ENCODE measurements at regions not wholly inside any gene's neighbourhood (a gene's known extent, or its start where the extent isn't known, plus 50 kb on each side); places are given as distances from the start of the nearest gene placed in this dataset.

DNA sequence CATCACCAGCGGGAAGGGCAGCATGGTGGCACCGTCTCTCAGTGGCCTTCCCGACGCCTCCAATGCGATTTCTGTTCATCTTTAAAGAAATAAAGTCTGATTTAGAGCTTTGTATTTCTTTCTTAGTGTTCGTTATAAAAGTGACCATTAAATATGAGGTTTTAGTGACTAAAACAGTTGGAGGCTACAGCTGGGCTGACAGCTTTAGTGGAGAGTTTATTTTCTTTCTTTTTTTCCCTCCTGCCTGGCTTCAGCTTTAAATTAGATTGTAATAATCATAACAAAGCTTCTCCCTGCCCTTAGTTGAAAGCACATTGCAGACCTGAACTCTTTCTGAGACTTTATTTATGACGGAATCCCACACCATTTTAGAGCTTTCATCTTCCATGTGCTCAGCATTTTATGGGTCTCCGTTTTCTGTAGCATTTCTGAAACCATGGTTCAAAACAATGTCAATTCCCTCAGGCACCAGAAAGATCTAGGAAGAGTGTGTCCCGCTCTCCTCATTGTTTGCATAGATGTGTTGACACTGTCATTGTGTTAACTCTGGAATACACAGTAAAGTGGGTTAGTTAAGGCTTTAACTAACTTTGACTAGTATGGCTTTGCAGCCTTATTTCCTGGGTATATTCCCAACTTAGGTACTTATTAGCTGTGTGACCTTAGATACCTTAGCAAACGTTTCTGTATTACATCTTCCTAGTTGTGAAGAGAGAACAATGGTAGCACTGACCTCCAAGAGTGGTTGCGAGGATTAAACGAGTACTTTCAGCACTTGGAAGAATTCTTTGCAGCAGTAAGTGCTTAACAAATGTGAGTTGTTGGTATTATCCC is 97.4 kb upstream of the PGRMC2 start:
- DNase-seq, result no peak
- Mint-ChIP-seq H3K36me3 (ENCODE audit: low read depth) (no peaks in the 10 kb centered on the region), H3K27ac (no peak overlapping the region), H3K4me1 (no peaks in the 10 kb centered on the region), H3K9me3 (no peaks in the 10 kb centered on the region), H3K4me3 (no peak overlapping the region), H3K27me3 (no peaks in the 10 kb centered on the region)
- no peak for ATAC-seq

DNA sequence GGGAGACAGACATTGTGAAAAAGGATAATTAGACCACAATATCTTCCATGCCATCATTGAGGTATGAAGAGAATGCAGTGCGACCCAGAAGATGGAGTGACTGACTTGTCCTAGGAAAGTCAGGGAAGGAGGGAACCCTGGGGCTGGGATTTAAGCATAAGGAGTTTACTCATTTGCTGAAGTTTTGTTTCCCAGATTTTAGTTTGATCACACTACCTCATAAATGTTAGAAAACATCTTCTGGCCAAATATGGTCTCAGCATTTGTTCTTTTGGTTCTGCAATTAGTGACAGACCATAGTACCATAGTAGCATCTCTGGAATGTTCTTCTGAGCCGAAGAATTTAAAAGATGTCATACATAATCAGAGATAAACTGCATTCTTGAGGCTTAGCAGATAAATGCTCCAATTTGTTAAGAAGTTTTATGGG is 96.5 kb upstream of the PGRMC2 start:
- Mint-ChIP-seq H3K36me3 (ENCODE audit: low read depth) (no peaks in the 10 kb centered on the region), H3K4me1 (no peaks in the 10 kb centered on the region), H3K9me3 (no peaks in the 10 kb centered on the region), H3K27me3 (no peaks in the 10 kb centered on the region), H3K4me3 (no peak overlapping the region), H3K27ac (no peak overlapping the region)
- ATAC-seq (no peak), DNase-seq (no peak)

DNA sequence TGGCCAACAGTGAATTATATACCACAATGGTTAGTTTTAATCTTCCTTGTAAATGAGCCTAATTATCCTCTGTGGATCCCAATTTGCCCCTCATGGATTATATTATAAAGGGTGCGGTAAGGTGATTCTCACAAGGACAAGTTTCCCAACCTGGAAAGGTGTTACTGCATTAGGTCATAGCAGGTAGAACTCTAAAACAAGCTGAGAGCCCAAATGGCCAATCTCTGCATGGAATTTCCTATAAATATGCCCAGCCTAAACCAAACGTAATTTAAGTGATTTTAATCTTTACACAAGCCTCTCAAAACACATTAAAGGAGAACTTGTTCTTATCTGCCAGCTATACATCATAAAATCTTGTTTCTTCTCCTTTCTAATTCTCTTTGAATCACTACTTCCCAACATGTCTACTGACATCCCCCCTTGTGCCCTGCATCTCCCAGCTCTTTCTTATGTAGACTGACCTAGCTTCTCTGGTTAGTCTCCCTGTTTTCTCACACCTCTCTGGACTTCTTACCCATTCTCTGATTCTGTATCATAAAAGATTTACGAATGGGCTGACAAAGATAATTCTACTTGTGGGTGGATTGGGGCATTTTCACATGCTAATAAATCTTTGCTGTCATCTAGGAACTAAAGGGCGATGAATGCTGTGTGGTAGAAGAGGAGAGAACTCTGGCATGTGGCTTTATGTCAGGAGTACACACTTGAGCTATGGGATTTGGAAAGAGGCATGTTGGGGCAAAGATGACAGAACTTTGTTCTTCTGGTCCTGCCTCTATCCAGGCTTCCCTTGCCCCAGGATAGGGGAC is 94.3 kb upstream of the PGRMC2 start:
- H3K36me3 Mint-ChIP-seq (ENCODE audit: low read depth), result peaks cover 3% of the 10 kb centered on the region
- H3K4me3 Mint-ChIP-seq, result no peak overlapping the region
- H3K9me3 Mint-ChIP-seq, result peaks cover 4% of the 10 kb centered on the region
- ATAC-seq, result no peak
- no peaks in the 10 kb centered on the region for H3K27me3 Mint-ChIP-seq
- DNase-seq, result no peak
- no peaks in the 10 kb centered on the region for H3K4me1 Mint-ChIP-seq
- no peak overlapping the region for H3K27ac Mint-ChIP-seq

DNA sequence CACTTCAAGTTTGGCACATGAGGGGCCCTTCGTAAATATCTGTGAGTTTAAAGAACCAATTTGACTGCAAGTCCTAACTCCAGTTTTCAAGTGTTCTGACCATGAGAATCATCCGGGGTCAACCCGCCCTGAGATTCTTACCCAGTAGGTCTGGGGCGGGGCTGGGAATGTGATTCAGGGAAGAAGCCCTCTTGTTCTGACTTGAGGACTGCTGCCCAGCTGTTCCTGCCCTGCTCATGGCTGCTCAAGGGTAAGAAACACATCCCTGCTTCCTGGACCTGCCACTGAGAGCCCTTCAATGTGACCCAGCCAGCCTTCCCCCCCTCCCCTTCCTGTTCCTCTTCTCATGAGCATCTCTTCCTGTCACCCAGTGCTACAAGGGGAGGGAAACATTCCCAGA is 92.7 kb upstream of the PGRMC2 start:
- H3K36me3 Mint-ChIP-seq (ENCODE audit: low read depth), result peaks cover 8% of the 10 kb centered on the region
- DNase-seq, result no peak
- no peak overlapping the region for H3K4me3 Mint-ChIP-seq
- peaks cover 12% of the 10 kb centered on the region for H3K9me3 Mint-ChIP-seq
- no peaks in the 10 kb centered on the region for H3K27me3 Mint-ChIP-seq
- H3K27ac Mint-ChIP-seq, result no peak overlapping the region
- no peaks in the 10 kb centered on the region for H3K4me1 Mint-ChIP-seq
- no peak for ATAC-seq

DNA sequence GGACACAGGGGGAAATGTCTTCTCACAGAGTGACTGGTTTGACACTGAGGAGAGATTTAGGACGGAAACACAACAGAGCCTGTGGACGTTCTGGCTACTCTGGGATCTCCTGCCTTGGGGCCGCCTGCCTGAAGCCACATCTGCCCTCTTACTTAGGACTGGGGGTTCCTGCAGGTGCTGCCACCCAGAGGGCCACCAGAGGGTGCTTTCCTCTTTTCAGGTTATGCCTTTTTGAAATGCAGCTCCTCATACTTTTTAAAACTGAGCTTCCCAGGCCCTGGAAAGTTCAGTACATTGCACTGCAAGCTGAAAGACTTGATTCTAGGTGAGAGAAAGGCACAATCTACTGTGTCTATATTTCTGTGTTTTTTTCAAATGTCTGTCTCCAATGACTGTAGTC is 92.2 kb upstream of the PGRMC2 start:
- ATAC-seq (no peak), DNase-seq (no peak)
- Mint-ChIP-seq H3K27me3 (no peaks in the 10 kb centered on the region), H3K36me3 (ENCODE audit: low read depth) (peaks cover 8% of the 10 kb centered on the region), H3K27ac (no peak overlapping the region), H3K4me1 (no peaks in the 10 kb centered on the region), H3K9me3 (peaks cover 12% of the 10 kb centered on the region), H3K4me3 (no peak overlapping the region)

DNA sequence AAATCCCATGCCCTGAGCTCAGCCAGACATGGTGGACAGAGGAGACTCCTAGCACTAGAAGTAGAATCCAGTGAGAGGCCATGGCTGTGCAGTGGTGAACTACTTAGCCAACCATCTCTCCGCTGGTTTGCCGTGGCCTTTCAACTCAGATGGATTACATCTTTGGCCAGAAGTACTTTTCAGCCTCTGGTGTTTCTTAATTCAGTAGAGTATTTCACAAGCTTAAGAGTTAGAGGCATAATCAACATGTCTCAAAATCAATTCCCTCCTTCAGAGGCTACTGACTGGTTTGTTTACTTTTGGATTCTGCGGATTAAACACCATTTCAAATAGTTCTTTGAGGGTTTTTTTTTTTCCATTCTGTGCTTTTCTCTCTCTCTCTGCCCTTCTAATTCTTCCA is 91.1 kb upstream of the PGRMC2 start:
- Mint-ChIP-seq H3K36me3 (ENCODE audit: low read depth) (peaks cover 8% of the 10 kb centered on the region), H3K4me1 (no peaks in the 10 kb centered on the region), H3K4me3 (no peak overlapping the region), H3K9me3 (peaks cover 12% of the 10 kb centered on the region), H3K27ac (no peak overlapping the region), H3K27me3 (no peaks in the 10 kb centered on the region)
- DNase-seq (no peak), ATAC-seq (no peak)

DNA sequence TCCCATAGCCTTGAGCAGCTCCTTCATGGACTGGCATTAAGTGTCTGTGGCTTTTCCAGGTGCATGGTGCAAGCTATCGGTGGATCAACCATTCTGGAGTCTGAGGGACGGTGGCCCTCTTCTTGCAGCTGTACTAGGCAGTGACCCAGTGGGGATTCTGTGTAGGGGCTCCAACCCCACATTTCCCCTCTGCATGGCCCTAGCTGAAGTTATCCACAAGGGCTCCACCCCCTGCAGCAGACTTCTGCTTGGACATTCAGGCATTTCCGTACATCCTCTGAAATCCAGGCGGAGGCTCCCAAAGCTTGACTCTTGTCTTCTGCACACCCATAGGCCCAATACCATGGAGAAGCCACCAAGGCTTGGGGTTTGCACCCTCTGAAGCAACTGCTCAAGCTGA is 89.3 kb upstream of the PGRMC2 start:
- H3K4me1 Mint-ChIP-seq, result no peaks in the 10 kb centered on the region
- H3K27ac Mint-ChIP-seq, result no peak overlapping the region
- no peak overlapping the region for H3K4me3 Mint-ChIP-seq
- H3K9me3 Mint-ChIP-seq, result peaks cover 12% of the 10 kb centered on the region
- no peaks in the 10 kb centered on the region for H3K27me3 Mint-ChIP-seq
- ATAC-seq (no peak), DNase-seq (no peak)
- H3K36me3 Mint-ChIP-seq (ENCODE audit: low read depth), result peaks cover 8% of the 10 kb centered on the region

DNA sequence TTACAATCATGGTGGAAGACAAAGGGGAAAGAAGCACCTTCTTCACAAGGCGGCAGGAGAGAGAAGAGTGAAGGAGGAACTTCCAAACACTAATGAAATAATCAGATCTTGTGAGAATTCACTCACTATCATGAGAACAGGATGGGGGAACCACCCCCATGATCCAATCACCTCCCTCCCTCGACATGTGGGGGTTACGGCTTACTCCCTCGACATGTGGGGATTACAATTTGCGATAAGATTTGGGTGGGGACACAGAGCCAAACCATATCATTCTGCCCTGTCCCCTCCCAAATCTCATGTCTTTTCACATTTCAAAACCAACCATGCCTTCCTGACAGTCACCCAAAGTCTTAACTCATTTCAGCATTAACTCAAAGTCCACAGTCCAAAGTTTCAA is 88.7 kb upstream of the PGRMC2 start:
- H3K9me3 Mint-ChIP-seq, result peaks cover 12% of the 10 kb centered on the region
- no peak overlapping the region for H3K27ac Mint-ChIP-seq
- DNase-seq (no peak), ATAC-seq (no peak)
- H3K27me3 Mint-ChIP-seq, result no peaks in the 10 kb centered on the region
- H3K4me3 Mint-ChIP-seq, result no peak overlapping the region
- H3K4me1 Mint-ChIP-seq, result no peaks in the 10 kb centered on the region
- H3K36me3 Mint-ChIP-seq (ENCODE audit: low read depth), result peaks cover 8% of the 10 kb centered on the region

DNA sequence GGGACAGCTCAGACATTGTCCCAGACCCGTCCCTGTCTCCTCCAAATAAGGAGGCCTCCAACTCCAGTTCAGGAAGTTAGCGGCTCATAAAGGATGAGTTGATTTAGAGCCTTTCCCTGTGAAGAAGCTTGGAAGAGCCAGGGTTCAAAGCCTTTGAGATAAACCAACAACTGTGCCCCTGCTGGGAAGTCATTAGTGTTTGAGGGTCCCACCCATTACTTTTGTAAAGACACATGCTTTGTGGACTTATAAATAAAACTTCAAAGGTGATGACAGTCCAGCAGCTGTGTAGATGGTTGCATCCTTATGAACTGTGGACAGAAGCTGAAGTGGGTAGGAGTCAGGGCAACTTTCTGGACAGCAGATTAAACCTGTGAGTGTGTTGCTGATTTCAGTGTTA is 86.0 kb upstream of the PGRMC2 start:
- no peak for ATAC-seq

DNA sequence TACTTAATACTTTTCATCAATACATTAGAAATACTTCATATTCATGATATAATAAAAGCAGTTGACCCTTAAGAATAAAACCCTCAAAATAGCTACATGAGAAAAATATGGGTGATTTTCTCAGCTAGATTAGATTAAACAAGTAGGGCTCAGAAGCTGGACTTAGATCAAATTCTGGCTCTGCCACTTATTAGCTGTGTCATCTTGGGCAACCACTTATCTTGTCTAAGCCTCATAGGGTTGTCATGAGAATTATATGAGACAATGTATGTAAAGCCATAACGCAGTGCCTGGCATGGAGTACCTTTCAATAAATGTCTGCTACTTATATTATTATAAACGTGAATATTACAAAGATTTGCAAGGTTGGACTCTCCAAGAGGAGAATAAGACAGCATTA is 84.3 kb upstream of the PGRMC2 start:
- H3K36me3 Mint-ChIP-seq (ENCODE audit: low read depth), result peaks cover 6% of the 10 kb centered on the region

More for the DNA sequence above, 86.0 kb upstream of the PGRMC2 start:
- DNase-seq, result no peak
- H3K9me3 Mint-ChIP-seq, result peaks cover 16% of the 10 kb centered on the region
- H3K27me3 Mint-ChIP-seq, result no peaks in the 10 kb centered on the region
- H3K36me3 Mint-ChIP-seq (ENCODE audit: low read depth), result peaks cover 10% of the 10 kb centered on the region
- H3K4me3 Mint-ChIP-seq, result no peak overlapping the region
- no peak overlapping the region for H3K27ac Mint-ChIP-seq
- H3K4me1 Mint-ChIP-seq, result no peaks in the 10 kb centered on the region

DNA sequence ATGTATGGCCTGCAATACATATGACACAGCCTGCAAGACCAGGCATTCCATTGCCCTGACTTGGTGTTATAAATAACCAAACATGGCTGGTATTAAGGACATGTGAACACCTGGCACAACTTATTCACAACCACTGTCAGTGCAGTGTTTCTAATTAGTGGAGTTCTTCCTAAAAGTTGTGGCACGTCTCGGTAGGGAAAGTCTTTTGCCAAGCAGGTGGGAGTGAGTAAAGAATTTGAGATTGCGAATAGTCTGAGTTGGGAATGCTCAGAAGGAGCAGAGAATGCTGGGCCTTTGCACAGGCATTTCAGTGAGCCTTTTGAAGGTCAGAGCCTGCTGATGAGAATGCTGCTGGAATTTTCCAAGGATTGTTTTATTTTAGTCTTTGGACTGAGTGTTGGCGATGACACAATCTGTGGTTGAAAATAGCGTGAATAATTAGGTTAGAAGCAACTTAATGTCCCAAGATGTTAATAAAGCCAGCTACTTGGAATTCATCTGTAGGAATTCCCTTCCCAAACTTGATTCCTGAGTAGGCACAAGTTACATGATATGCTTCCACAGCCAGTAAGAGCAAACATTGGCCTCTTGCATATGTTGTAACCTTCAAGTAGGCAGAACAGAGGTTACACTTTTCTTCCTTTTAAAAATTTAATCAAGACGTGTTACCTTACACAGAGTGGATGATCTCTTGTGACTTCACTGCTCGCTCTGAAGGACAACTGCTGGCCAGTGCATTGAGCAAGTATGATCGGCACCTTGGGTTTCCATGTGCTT is 83.6 kb upstream of the PGRMC2 start:
- DNase-seq (no peak), ATAC-seq (no peak)
- peaks cover 8% of the 10 kb centered on the region for H3K9me3 Mint-ChIP-seq
- H3K27ac Mint-ChIP-seq, result no peak overlapping the region
- H3K4me1 Mint-ChIP-seq, result no peaks in the 10 kb centered on the region
- peaks cover 4% of the 10 kb centered on the region for H3K36me3 Mint-ChIP-seq (ENCODE audit: low read depth)
- H3K4me3 Mint-ChIP-seq, result no peak overlapping the region
- no peaks in the 10 kb centered on the region for H3K27me3 Mint-ChIP-seq

More for the DNA sequence above, 84.3 kb upstream of the PGRMC2 start:
- no peak overlapping the region for H3K4me3 Mint-ChIP-seq
- H3K4me1 Mint-ChIP-seq, result no peaks in the 10 kb centered on the region
- no peak for ATAC-seq
- no peak overlapping the region for H3K27ac Mint-ChIP-seq
- no peak for DNase-seq
- H3K9me3 Mint-ChIP-seq, result peaks cover 13% of the 10 kb centered on the region
- H3K27me3 Mint-ChIP-seq, result no peaks in the 10 kb centered on the region

DNA sequence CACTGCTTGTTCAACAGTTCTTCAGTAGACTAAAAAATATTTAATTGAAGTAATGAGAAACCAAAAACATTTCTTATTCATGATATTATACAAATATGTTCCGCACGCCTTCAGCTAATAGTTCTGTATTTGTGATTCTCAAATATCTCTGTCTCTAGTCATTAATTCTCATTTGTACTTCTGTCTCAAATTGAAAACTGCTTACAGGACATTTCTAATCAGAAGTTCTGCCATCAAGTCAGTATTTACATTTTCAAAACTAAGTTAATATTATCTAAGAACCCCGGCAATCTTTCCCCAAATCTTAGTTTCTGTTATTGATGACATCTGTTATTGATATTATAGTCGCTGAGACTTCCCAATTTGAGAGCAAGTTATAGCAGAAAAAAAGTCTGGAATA is 78.6 kb upstream of the PGRMC2 start:
- ATAC-seq (no peak), DNase-seq (no peak)
- Mint-ChIP-seq H3K36me3 (ENCODE audit: low read depth) (peaks cover 2% of the 10 kb centered on the region), H3K4me3 (no peak overlapping the region), H3K27ac (no peak overlapping the region), H3K9me3 (peaks cover 5% of the 10 kb centered on the region), H3K4me1 (no peaks in the 10 kb centered on the region), H3K27me3 (no peaks in the 10 kb centered on the region)

DNA sequence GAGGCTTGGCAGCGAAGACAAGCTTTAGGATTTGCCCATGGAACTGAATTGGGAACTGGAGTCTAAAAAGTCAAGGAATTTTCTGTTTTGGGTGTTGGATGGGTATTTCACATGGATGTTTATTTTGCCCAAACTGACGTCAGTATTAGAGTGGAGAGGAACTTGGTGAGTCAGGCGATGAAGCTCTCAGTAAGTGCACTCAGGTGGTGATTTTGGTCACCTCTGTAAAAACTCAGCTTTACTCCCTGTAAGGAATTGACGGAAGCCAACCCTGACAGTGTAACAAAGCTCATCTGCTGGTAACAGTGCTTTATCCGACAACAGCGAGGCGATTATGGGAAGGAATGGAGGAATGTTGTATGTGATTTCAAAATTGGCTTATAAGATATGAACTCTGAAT is 77.0 kb upstream of the PGRMC2 start:
- H3K27me3 Mint-ChIP-seq, result no peaks in the 10 kb centered on the region
- DNase-seq, result no peak
- no peak overlapping the region for H3K27ac Mint-ChIP-seq
- H3K36me3 Mint-ChIP-seq (ENCODE audit: low read depth), result no peaks in the 10 kb centered on the region
- H3K9me3 Mint-ChIP-seq, result peaks cover under 1% of the 10 kb centered on the region
- H3K4me1 Mint-ChIP-seq, result no peaks in the 10 kb centered on the region
- ATAC-seq, result no peak
- no peak overlapping the region for H3K4me3 Mint-ChIP-seq

DNA sequence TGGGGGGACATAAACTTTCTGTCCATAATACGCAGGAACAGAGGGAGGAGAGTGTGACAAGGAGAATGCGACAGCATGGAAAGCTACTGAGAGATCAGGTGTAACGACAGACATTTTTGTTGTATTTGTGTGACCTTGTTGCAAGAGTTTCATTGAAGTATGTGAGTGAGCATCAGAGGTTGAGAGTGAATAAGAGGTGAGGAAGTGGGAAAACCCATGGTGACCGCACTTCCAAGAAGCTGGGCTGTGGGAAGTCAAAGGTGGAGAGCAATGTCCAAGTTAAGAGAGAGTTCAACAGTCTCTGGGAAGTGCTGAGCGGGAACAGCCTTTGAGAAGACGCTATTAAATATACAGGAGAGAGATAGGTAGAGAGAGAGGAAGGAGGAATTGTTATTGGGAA is 76.4 kb upstream of the PGRMC2 start:
- H3K9me3 Mint-ChIP-seq, result no peaks in the 10 kb centered on the region
- ATAC-seq (no peak), DNase-seq (no peak)
- H3K36me3 Mint-ChIP-seq (ENCODE audit: low read depth), result no peaks in the 10 kb centered on the region
- no peaks in the 10 kb centered on the region for H3K27me3 Mint-ChIP-seq
- H3K4me3 Mint-ChIP-seq, result no peak overlapping the region
- peaks cover 6% of the 10 kb centered on the region for H3K4me1 Mint-ChIP-seq
- no peak overlapping the region for H3K27ac Mint-ChIP-seq

All from activated naive CD8-positive, alpha-beta T cell treated with anti-CD3 and anti-CD28 coated beads, Interleukin-2, amount 50 U/mL, for 24 hours (primary cell).